ENCODE measurements at regions not wholly inside any gene's neighbourhood (a gene's known extent, or its start where the extent isn't known, plus 50 kb on each side); places are given as distances from the start of the nearest gene placed in this dataset.

DNA sequence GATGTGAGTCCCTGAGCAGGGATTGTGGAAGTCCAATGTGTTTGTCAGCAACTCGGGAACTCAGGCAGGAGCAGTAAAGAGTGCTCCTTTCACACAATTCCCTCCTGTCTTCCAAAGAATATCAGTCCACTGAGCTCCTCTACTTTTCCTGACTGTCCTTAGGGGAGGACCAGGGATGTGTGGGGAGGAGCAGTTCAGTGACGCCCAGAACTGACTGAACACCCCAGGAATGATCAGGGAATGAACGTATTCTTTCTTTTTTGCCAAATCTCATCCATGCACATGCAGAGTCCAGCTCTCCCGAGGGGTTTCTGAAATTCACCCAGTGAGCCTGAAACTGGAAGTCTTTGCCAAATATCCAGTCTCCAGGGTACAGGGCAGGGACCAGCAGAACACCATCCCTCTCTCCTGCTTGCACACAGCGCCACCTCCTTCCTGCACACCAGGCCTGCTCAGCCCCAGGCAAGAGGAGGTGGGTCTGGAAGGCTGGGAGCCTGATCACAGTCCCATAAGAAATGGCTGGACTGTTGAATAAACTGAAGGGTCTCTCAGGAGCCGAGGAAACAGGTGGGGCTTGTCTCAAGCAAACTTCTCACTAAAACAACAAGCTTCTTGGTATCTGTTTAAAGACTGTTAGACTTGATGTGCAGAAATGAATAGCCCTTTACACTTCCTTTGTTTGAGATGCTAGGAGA lies 294.7 kb downstream of the C7orf25 start:
- DNase-seq: no peak

DNA sequence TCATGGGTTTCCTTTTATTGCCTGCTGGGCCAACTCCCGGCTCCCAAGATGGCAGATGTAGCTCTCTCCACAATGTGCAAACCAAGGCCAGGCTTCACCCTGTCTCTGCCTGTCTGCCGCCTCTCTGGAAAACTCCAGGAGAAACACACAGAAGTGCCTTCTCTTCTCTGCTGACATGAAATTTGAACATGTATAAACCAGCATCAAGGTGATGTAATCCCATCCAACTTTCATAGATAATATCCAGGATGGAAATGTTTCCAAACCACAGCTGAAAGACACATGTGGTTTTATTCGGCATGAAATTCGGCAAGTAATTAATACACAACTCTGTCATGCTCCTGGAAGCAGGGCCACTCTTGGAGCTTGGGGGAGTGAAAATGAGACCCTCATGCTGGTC lies 297.2 kb downstream of the C7orf25 start:
- DNase-seq: no peak

DNA sequence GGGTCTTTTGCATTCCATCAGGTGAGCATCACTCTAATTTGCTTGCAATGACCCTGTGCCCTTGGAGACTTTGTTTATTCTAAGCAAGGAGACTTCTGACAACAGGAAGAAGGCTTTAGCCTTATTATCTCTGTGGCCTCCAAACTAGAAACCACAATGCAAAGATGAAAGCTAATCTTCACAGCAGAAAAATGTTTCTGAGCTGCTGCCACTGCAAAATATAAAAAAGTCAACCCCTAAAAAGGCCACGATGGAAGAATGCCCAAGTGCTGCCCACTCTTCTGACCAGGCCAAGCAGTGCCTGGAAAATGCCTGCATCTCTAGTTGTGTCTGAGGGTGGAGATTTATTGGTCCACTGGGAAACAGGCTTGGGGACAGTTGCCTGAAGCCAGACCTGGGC lies 299.9 kb downstream of the C7orf25 start:
- no peak for DNase-seq

DNA sequence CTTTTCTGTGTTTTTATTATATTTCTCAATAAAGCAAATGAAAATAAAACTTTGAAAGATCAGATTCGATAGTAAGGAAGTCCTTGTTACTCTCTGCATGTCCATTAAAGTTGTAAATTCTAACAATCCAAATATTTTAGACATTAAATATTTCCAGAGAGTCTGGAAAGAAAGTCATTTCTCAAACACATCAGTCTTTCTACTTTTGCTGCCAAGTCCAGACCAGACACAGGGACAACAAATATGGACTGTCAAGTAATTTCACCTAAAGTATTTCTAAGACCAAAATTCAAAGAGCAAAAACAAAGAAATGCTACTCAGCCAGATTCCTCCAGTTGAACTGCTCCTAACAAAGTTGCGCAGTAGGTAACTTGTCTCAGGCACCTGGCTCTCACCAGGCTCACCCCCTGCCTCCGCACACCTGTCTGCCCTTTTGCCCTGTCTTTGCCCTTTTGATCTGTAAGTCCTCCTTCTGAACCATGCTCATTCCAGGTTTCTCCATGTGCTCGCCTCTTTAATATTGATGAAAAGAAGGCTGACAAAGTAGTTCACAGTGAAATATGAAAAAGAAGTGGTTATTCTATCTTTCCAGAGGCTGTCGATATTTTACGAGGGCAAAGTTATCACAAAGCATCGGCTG lies 300.5 kb downstream of the C7orf25 start:
- no peak for DNase-seq

DNA sequence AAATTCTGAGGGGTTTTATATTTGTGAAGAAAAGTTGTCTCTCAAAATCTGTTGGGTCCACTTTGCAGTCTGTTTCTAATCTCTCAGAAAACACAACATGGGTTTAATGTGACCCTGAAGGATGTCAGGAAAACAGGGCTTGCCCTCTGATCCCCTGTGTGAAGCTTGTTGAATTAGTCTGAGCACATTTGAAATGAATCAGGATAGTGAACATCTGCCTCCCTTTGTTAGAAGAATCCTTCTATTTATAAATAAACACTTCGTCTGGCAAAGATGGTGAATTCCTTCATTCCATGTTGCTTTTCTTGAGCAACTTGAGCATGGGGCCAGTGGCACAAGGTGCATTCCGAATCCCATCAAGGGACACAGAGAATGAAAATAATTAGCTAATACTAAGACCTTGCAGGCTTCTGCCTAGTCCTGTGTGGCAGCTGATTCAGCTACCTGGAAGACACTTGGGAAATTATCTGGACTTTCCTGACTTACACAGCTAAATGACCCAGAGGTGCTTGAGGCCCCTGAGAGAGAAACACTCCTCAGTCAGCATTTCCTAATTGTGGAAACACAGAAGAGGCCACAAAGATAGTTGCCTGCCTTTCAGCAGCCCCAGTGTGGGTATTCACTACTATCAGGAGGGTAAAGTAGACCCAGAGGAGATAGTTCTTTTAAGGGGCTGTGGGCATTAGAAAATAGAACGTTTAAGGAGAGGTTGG lies 305.5 kb downstream of the C7orf25 start:
- DNase-seq: no peak

DNA sequence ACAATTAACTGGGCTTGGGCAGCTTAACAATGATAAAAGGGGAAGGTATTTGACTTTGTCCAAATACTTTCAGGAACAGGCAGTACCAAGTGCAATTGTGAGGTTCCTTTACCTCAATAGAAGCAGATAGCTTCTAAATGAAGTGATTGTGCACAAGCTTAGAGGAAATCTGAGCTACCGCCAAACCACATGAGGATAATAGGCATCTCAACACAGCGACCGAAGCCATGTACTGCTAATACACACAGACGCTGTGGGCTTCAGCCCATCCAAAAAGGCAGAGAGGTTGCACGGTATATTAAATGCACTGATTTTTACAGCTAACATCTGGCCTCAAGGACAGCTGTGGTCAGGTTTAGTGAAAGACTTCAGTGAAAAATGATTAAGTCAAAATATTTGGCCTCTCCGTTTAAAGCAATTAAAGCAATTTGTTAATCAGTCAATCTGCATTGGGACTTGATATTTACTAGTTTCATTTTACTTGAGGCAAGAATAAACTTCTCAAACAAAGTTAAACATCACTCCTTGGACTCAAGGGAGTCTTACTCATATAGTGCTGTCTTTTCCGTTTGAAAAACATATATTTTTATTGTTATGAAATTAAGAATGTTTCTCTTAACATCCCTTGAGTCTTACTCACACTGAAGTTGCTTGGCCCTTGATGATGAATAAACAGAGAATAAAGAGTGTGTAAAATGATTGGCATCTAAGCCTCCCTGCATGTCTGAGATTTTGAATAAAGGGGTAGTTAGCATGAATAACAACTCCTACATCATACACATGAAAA lies 306.3 kb downstream of the C7orf25 start:
- DNase-seq: no peak

DNA sequence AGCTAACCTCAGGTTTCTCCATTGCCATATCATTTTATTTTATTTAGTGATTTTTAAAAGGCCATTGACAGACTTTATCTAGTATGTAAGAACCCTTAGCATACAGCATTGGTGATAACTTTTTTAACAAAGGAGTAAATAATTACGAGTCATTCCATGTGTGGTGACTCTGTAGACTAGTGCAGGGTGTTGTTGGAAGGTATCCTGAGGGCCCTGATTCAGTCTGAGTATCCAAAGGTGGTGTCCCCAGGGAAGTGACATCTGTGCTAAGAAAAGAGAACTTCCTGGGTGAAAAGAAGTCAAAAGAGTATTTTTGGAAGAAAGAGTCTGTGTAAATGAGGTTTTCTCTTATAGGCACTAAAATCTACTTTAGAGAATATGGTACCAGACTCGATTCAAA lies 308.4 kb downstream of the C7orf25 start:
- no peak for DNase-seq

DNA sequence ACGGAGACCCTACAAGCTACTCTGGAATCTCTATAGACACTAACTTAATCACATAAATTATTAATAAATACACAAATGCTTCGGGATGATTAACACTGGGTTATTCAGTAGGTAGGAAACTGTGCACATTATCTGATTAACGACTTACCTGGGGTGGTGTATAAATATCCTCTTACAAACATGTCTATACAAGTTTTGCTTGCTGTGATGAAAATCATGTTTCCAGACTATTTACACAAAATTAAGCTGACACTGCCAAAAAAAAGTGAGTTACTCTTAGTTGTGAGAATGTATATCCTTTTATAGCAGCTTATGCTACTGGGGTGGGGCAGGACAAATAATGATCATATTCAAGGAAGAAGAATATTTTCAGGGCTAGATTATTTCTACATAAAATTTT lies 314.6 kb downstream of the C7orf25 start:
- no peak for DNase-seq

DNA sequence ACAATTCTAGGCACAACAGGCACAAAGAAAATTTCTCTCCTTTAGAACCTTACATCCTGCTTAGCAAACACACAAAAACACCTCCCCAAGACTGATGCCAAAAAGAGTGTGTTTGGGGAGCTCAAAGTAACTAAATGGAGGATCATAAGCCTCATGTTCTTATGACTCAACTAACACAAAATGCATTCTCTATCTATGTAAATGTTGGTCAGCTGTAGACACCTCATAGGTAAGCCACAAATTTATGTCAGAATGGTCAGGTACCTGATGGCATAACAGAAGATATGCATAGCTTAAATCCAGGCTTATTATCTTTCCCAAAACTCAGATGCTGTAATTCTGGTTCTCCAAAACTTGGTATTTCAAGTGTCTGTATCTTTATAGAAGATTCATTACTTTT lies 315.1 kb downstream of the C7orf25 start:
- no peak for DNase-seq

DNA sequence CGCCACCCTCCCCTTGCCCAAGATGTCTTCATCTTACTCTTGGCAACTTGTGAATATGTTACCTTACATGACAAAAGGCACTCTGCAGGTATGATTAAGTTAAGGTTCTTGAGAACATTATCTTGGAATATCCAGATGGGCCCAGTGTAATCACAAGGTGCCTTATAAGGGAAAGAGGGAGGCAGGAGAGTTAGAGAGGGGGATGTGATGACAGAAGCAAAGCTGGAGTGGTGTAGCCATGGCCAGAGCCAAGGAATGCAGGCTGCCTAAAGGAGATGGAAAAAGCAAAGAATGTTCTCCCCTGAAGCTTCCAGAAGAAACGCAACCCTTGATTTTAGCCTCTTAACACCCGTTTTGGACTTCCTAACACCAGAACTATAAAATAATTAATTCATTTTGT lies 318.0 kb downstream of the C7orf25 start:
- DNase-seq: no peak

DNA sequence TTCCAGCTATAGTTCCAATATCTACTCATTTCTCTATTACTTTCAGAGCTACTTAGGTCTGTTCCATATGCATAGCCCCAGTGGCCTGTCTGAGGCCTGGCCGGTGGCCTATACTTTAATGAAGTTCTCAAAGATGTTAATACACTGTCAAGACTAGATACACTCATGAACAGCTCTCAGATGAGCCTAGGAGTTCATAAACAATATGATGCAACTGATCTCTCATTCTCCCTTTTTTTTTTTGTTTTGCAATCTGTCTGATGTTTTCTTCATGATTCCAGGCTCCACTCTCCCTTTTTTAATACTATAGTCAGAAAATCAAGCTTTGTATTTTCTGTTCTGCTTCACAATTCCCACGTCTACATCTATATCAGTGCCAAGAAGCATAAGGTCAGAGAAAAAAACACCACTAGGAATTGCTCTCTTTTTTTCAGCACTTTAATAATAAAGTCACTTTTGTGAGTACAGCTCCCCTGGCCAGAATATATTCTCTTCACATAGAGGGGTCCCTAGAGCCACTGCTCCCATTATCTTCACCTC lies 321.0 kb downstream of the C7orf25 start:
- no peak for DNase-seq

DNA sequence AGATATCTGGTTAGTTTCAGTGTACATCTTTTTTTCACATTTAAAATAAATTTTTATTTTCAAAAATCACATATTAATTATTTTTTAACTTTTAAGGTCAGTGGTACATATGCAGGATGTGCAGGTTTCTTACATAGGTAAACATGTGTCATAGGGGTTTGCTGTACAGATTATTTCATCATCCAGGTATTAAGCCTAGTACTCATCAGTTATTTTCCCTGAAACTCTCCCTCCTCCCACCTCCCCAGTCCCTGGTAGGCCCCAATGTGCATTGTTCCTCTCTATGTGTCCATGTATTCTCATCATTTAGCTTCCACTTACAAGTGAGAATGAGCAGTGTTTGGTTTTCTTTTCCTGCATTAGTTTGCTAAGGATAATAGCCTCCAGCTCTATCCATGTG lies 323.0 kb downstream of the C7orf25 start:
- DNase-seq: no peak

DNA sequence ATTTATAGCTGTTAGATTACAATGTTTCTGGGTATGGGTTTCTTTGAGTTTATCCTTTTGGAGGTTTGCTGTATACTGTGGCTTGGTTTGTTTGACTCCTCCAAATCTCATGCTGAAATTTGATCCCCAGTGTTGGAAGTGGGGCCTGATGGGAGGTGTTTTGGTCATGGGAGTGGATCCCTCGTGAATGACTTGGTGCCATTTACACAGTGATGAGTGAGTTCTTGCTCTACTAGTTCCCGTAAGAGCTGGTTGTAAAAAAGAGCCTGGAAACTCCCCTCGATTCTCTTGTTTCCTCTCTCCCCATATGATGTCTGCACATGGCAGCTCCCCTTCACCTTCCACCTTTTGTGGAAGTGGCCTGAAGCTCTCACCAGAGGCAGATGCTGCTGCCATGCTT lies 324.1 kb downstream of the C7orf25 start:
- no peak for DNase-seq

DNA sequence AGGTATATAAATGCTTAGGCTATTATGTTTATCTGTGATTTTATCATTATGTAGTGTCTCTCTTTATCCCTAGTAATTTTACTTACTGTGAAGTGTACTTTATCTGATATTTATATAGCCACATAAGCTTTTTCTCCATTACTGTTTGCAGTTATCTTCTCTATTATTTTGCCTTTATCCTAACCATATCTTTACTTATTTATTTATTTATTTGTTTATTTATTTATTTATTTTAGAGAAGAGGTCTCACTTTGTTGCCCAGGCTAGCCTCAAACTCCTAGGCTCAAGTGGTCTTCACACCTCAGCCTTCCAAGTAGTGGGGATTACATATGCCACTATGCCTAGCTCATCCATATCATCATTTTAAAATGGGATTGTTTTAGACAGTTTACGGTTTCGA lies 331.8 kb downstream of the C7orf25 start:
- DNase-seq: no peak

DNA sequence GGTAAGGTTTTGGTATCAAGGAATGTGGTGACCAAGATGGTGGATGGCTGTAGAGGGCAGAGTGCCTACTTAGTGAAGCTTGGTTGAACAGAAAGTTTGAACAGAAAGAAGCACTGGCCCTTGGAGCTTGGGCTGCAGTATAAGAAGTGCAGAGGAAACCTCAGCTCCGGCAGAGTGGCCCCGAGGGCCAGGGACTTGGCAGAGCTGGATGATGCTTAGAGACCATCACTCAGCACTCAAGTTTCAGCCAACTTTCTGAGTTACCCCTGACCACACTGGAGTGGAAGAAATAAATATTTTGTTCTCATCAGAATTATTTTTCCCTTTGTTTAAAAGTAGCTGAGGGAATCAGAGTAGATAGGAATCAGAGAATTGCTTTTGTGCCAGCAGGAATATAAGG lies 336.7 kb downstream of the C7orf25 start:
- DNase-seq: no peak

DNA sequence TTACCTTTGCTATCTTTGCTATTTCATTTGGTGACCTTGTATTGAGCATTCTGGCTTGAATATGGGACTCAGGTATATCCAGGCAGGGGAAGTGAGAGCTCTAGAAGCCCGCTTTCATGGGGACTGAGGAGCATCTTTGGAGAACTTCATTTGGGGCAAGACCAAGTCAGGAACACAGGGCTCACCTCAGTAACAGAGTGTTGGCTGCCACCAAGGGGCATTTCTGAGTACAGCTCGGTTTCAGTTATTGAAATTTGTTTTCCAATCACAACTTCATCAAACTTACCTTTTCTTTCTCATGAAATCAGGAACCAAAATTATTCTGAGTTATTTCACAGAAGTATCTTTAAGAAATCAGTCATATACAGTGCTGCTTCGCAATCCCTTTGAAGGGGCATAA lies 337.2 kb downstream of the C7orf25 start:
- DNase-seq: no peak

DNA sequence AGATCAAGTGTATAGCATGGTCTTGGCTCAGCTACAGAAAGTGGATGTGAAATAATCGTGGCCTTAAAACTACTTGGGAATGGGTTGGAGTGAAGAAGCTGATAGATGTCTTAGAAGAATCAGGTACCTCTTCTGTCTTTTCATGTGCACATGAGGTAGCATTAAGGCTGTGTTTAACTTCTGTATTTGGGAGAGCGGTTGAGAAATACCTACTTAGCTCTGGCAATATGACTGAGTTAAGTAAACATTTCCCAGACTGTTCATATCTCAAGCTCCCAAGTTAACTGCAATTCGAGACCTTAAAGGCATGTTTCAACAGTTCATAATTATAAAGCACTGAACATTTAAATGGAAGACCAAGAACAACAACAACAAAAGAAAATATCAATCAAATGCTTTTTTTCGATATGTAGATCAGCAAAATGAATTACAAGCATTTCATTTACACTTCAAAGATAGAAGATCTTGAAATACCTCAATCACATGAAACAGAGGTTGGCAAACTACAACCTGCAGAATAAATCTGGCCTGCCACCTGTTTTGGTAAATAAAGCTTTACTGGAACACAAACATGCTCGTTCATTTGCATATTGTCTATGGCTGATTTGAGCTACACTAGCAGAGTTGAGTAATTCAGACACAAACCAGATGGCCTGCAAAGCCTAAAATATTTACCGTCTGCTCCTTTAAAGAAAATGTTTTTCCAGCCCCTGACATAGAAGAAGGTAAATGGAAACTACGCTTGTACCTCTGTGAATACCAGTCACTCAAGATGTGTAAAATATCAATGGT lies 337.1 kb upstream of the GLI3 start:
- no peak for DNase-seq

DNA sequence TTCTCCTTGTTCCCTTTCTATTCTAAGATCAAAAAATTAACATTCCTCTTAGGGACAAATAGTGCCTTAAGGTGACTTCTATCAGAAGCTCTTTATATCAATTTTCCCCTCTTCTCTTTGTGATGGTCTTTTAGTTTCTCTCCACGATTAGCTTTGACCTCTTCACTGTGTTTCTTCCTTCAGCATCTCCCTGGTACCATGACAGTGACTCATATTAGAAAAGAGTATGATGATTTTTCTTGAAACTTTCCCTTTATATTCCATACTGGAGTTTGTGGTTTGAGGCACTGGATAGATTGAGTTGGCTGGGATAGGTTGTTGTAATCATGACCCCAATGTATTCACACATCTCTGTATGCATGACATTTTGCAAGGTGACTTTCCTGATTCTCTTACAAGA lies 335.6 kb upstream of the GLI3 start:
- DNase-seq: no peak

DNA sequence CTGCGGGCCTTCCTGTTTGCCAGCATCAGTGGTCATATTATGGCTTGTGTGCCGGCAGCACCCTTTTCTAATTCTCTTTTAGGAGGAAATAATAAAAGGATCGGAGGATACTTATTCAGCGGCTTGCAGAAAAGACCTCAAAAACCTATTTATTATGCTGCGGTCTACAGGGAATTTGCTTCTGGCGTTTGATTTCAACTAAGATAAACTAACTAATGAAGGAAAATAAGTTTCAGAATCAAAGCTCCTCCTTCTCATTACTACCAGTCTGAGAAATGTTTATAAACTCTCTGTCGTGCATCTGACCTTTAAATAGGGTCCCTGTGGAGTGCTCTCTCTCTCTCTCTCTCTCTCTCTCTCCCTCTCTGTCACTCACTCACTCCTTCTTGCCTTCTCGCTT lies 335.0 kb upstream of the GLI3 start:
- DNase-seq: no peak

DNA sequence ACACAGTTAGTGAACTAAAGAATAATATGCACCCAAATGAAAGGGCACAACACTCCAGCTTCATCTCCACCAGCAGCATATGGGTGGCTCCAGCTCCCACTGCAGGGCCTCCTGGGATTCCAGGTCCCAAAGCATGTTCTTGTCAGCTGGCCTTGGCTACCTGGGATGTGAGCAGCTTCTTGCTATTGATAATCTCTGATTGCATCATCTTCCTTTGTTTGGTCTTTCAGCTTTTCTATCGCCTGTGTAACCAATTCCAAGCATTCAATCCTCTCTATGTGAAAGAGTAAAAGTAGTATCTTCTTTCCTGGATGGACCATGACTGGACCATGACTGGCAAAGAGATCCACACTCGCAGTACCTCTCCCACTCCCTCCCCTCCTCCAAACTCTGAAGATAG lies 333.9 kb upstream of the GLI3 start:
- no peak for DNase-seq

DNA sequence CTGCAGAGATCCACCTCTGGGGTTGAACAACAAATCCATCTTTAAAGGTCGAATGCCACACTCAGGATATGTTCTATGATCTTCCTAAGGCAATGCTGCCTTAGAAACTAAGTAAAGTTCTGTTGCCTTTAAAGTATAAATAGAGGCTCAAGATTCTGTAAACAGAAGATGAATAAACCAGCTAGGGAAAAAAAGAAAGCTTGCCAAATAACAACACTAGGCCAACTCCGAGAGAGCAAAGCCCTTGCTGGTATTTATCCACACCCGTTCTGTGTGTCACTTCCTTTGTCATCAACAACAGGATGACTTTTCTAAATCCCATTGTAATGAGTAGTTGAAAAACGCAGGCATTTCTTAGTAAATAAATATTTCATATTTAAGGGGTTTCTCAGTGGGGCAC lies 330.0 kb upstream of the GLI3 start:
- no peak for DNase-seq

DNA sequence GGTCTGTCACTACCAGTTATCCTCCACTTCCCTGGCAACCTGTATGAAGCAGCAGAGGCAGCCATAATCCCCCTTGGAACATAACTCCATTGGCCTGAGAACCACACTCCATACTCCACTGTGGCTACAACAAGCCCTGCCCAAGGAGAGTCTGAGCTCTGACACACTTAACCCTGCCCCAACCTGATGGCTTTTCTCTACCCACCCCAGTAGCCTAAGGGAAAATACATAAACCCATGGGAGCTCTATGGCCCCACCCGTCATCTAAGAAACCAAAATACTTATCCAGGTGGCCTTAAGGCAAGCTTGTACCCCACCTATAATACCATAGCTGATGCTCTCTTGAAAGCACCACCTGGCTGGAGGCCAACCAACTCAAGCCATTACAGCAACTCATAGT lies 324.8 kb upstream of the GLI3 start:
- DNase-seq: no peak

DNA sequence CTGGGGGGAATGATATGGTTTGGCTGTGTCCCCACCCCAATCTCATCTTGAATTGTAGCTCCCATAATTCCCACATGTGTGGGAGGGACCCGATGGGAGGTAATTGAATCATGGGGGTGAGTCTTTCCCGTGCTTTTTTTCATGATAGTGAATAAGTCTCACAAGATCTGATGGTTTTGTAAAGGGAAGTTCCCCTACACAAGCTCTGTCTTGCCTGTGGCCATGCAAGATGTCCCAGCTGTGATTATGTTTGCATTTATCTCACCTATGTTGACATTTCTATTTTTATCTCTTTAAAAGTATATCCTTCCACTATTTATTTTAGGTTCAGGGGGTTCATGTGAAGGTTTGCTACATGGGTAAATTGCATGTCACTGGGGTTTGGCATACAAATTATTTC lies 323.9 kb upstream of the GLI3 start:
- no peak for DNase-seq

All from NCI-H345 (cell line).